GM12878 (cell line): ENCODE measurements at regions not wholly inside any gene's neighbourhood (a gene's known extent, or its start where the extent isn't known, plus 50 kb on each side); places are given as distances from the start of the nearest gene placed in this dataset.

Experiments used
- ATAC-seq: fragments of 200-7000 bp; cut with Tn5 transposase; 3 replicates; pipeline ENCODE4 v1.9.1; 2020; ENCODE audit warnings: mild to moderate bottlenecking, moderate library complexity
- BruUV-seq: library from RNA; stranded (reverse); fragments of 400-500 nt; replicated peaks from 2 replicates; lab custom pipeline; 2021; lab: Mats Ljungman, UMichigan
- CTCF ChIA-PET: fragments of 300-600 bp; sonication (Branson Sonifier 250); formaldehyde crosslinking; extraction: SDS; loops from one replicate; lab custom pipeline; 2021; ENCODE audit warnings: inconsistent platforms; lab: Yijun Ruan, JAX
- POLR2A ChIA-PET: fragments of 350-600 bp; formaldehyde crosslinking; extraction: SDS; loops from one replicate; lab custom pipeline; 2021; ENCODE audit warnings: inconsistent platforms; lab: Charles Lee
- RAD21 ChIA-PET: fragments of 300-600 bp; sonication (Branson Sonifier 250); formaldehyde crosslinking; loops from one replicate; lab custom pipeline; 2023; ENCODE audit warnings: antibody characterized with exemption; ENCODE audit not compliant: unreplicated experiment; lab: Charles Lee
- SMC1A ChIA-PET: fragments of 300-600 bp; sonication (Branson Sonifier 250); formaldehyde crosslinking; loops from one replicate; lab custom pipeline; 2023; ENCODE audit not compliant: unreplicated experiment, uncharacterized antibody; lab: Charles Lee
- DNase-seq: peaks from one replicate; pipeline ENCODE4 v3.0.0-alpha.2; 2011; ENCODE audit warnings: low read depth, low spot score
- FAIRE-seq: peaks from 3 replicates; lab custom pipeline; 2011; peaks lifted over from hg19 to GRCh38; lab: Jason Lieb, UNC
- H2AFZ ChIP-seq: 2 replicates; pipeline ENCODE4 v1.6.0; 2011; ENCODE audit warnings: low read depth, low read length, control low read depth; ENCODE audit not compliant: control insufficient read depth
- H3K27ac ChIP-seq: 2 replicates; pipeline ENCODE4 v1.5.1; 2011; ENCODE audit warnings: control low read depth; ENCODE audit not compliant: control insufficient read depth, insufficient read depth
- H3K27me3 ChIP-seq, 2 experiments: replicated peaks in 1 of 2; 2 replicates each; pipeline versions ENCODE4 v1.6.0 to v1.6.1; 2011; ENCODE audit warnings: low read length in 1 of 2; ENCODE audit not compliant: control insufficient read depth in 2 of 2, insufficient read depth in 2 of 2
- H3K36me3 ChIP-seq, 2 experiments: 2 replicates each; pipeline ENCODE4 v1.5.1; 2011; ENCODE audit warnings: low read length in 1 of 2; ENCODE audit not compliant: control insufficient read depth in 2 of 2, insufficient read depth in 2 of 2
- H3K4me1 ChIP-seq: 2 replicates; pipeline ENCODE4 v1.6.1; 2011; ENCODE audit warnings: mild to moderate bottlenecking, low read length, moderate library complexity, mixed read lengths; ENCODE audit not compliant: control insufficient read depth, insufficient read depth
- H3K4me2 ChIP-seq: 2 replicates; pipeline ENCODE4 v1.6.0; 2011; ENCODE audit warnings: control low read depth; ENCODE audit not compliant: control insufficient read depth, insufficient read depth
- H3K4me3 ChIP-seq: fragments of 200-600 bp; sonication (generic); 2 replicates; pipeline ENCODE4 v1.5.1; 2016
- H3K79me2 ChIP-seq: 2 replicates; pipeline ENCODE4 v1.6.0; 2011; ENCODE audit warnings: low read length; ENCODE audit not compliant: control insufficient read depth, insufficient read depth
- H3K9ac ChIP-seq: 2 replicates; pipeline ENCODE4 v1.8.0; 2011; ENCODE audit warnings: low read length, control low read depth, mixed read lengths; ENCODE audit not compliant: control insufficient read depth, insufficient read depth
- H3K9me3 ChIP-seq: replicated peaks from 3 replicates; pipeline ENCODE4 v1.5.1; 2011; ENCODE audit warnings: mild to moderate bottlenecking, low read length; ENCODE audit not compliant: control insufficient read depth, insufficient read depth
- H4K20me1 ChIP-seq: 2 replicates; pipeline ENCODE4 v1.6.0; 2011; ENCODE audit not compliant: control insufficient read depth, insufficient read depth
- E4F1 ChIP-seq: fragments of 450-650 bp; IDR thresholded peaks from 2 replicates; pipeline ENCODE4 v1.6.1; 2018; ENCODE audit warnings: borderline replicate concordance, mild to moderate bottlenecking; ENCODE audit not compliant: partially characterized antibody
- EGR1 ChIP-seq, 2 experiments: IDR thresholded peaks; 1 replicate in 1 of 2; 2 replicates in 1 of 2; pipeline ENCODE4 v1.6.1; 2011 to 2012; ENCODE audit warnings: low read depth in 2 of 2, low read length in 2 of 2, borderline replicate concordance in 1 of 2, mild to moderate bottlenecking in 1 of 2, moderate library complexity in 1 of 2
- IKZF1 ChIP-seq: fragments of 450-650 bp; conservative IDR thresholded peaks from 2 replicates; pipeline ENCODE4 v1.6.1; 2017; ENCODE audit warnings: antibody characterized with exemption, mild to moderate bottlenecking
- RELB ChIP-seq: fragments of 450-650 bp; IDR thresholded peaks from 2 replicates; pipeline ENCODE4 v1.6.1; 2017; ENCODE audit warnings: low read depth, mild to moderate bottlenecking, moderate library complexity
- REST ChIP-seq: IDR thresholded peaks from 2 replicates; pipeline ENCODE4 v1.6.1; 2012; ENCODE audit warnings: mild to moderate bottlenecking, low read depth, low read length
- SRF ChIP-seq, 2 experiments: IDR thresholded peaks; 2 replicates each; pipeline ENCODE4 v1.6.1; 2011; ENCODE audit warnings: low read depth in 2 of 2, low read length in 2 of 2, mild to moderate bottlenecking in 1 of 2, moderate library complexity in 1 of 2
- ZZZ3 ChIP-seq: IDR thresholded peaks from 2 replicates; pipeline ENCODE4 v1.6.1; 2011; ENCODE audit warnings: low read depth; ENCODE audit not compliant: control insufficient read depth, insufficient read length
- WGBS: methylation state at CpG from one replicate; pipeline ENCODE4 v1.1.6; 2016; ENCODE audit warnings: low lambda C conversion rate; ENCODE audit not compliant: insufficient replicate concordance, insufficient coverage; ENCODE audit errors: missing lambda C conversion rate; 5-methylcytosine and 5-hydroxymethylcytosine counted together
- in situ Hi-C: fragments of 300-500 bp; cut with MboI; formaldehyde crosslinking; loops from 9 replicates; pipeline ENCODE4 v1.14.3; 2018; ENCODE audit warnings: mixed read lengths
- intact Hi-C: fragments of 100-400 bp; cut with micrococcal nuclease; formaldehyde crosslinking; loops from one replicate; pipeline ENCODE4 v1.14.2; 2022; ENCODE audit not compliant: unreplicated experiment

GRCh38 chr2:21407851-21408250, 284.1 kb downstream of the TDRD15 start (continued):
- TF ChIP-seq IKZF1, result no peak

- Histone ChIP-seq H3K27me3 (no peaks in the 10 kb centered on the region), H3K9ac (no peak overlapping the region), H3K79me2 (no peaks in the 10 kb centered on the region), H3K36me3 (no peaks in the 10 kb centered on the region), H3K4me1 (no peaks in the 10 kb centered on the region), H3K27ac (no peak overlapping the region), H4K20me1 (no peaks in the 10 kb centered on the region), H3K4me3 (no peak overlapping the region), H2AFZ (no peak overlapping the region), H3K9me3 (no peaks in the 10 kb centered on the region), H3K4me2 (no peak overlapping the region)
- ChIA-PET RAD21 (no interaction called here), SMC1A (no interaction called here), CTCF (interaction anchor here (1.6 to 1.8 kb wide), 2 partner anchors 10 to 12 kb away, joined by 3 to 4 read pairs; no protein-coding TSS in a partner anchor), POLR2A (no interaction called here)
- TF ChIP-seq EGR1 (IDR thresholded peaks at IDR 0.05; ENCODE audit: borderline replicate concordance in 1 of 2, low read depth in 2 of 2, low read length in 2 of 2) (no peak), REST (no peak), E4F1 (no peak), SRF (IDR thresholded peaks at IDR 0.05; ENCODE audit: low read depth in 2 of 2, low read length in 2 of 2) (no peak), ZZZ3 (no peak), RELB (no peak)
- FAIRE-seq (no peak), ATAC-seq (no peak), DNase-seq (no peak)
- no TSS peak for BruUV-seq
- intact Hi-C loops (no loop called here), in situ Hi-C loops (no loop called here)
- WGBS, result 2% methylated on average over 5 of the region's 5 CpGs
These were observed 288.0 kb downstream of the TDRD15 start for GRCh38 chr2:21411741-21412140.
